Fibroblast of lung (primary cell): ENCODE measurements at regions not wholly inside any gene's neighbourhood (a gene's known extent, or its start where the extent isn't known, plus 50 kb on each side); places are given as distances from the start of the nearest gene placed in this dataset.

Experiments used
- CTCF ChIP-seq, 2 donors: IDR thresholded peaks in 1 of 2; conservative IDR thresholded peaks in 1 of 2; 1 replicate in 1 of 2; 2 replicates in 1 of 2; pipeline ENCODE4 v1.5.1; 2011 to 2012; ENCODE audit warnings: low read length in 2 of 2, control low read depth in 1 of 2, inconsistent platforms in 1 of 2, low read depth in 1 of 2, mild to moderate bottlenecking in 1 of 2
- EZH2 ChIP-seq: IDR thresholded peaks from 2 replicates; pipeline ENCODE4 v1.5.1; 2012; ENCODE audit warnings: low read length, control low read depth, mild to moderate bottlenecking; ENCODE audit errors: missing control alignments

GRCh38 chr14:65257425-65257824 is 155.1 kb upstream of the FUT8 start:
- TF ChIP-seq CTCF (conservative IDR thresholded peaks at IDR 0.05 in 1 of 2, IDR thresholded peaks at IDR 0.05 in 1 of 2; ENCODE audit: low read depth in 1 of 2, low read length in 2 of 2), result no peak
- TF ChIP-seq EZH2, result no peak
